ENCODE measurements at regions not wholly inside any gene's neighbourhood (a gene's known extent, or its start where the extent isn't known, plus 50 kb on each side); places are given as distances from the start of the nearest gene placed in this dataset.

GRCh38 chr2:175627405-175627804, 374.7 kb downstream of the LNPK start:
- ChIA-PET POLR2A (no interaction called here), CTCF (interaction anchor here (0.6 kb wide), 1 partner anchor 838 kb away, joined by 3 read pairs; no protein-coding TSS in a partner anchor)
- no peaks in the 10 kb centered on the region for H3K9me3 ChIP-seq
- H3K27me3 ChIP-seq (replicated peaks; ENCODE audit: control insufficient read depth, insufficient read depth, low read length) = no peaks in the 10 kb centered on the region
- DNase-seq = no peak
- no peaks in the 10 kb centered on the region for H3K9me3 Mint-ChIP-seq (ENCODE audit: unreplicated experiment)
- peaks cover 20% of the 10 kb centered on the region for H3K4me1 Mint-ChIP-seq (ENCODE audit: low read depth, unreplicated experiment)
- H3K36me3 ChIP-seq (ENCODE audit: control insufficient read depth, insufficient read depth, low read length) = no peaks in the 10 kb centered on the region
- H3K27me3 Mint-ChIP-seq (ENCODE audit: insufficient read depth, unreplicated experiment) = no peaks in the 10 kb centered on the region
- TF ChIP-seq, protein P1, sequence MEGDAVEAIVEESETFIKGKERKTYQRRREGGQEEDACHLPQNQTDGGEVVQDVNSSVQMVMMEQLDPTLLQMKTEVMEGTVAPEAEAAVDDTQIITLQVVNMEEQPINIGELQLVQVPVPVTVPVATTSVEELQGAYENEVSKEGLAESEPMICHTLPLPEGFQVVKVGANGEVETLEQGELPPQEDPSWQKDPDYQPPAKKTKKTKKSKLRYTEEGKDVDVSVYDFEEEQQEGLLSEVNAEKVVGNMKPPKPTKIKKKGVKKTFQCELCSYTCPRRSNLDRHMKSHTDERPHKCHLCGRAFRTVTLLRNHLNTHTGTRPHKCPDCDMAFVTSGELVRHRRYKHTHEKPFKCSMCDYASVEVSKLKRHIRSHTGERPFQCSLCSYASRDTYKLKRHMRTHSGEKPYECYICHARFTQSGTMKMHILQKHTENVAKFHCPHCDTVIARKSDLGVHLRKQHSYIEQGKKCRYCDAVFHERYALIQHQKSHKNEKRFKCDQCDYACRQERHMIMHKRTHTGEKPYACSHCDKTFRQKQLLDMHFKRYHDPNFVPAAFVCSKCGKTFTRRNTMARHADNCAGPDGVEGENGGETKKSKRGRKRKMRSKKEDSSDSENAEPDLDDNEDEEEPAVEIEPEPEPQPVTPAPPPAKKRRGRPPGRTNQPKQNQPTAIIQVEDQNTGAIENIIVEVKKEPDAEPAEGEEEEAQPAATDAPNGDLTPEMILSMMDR (IDR thresholded peaks at IDR 0.05; ENCODE audit: insufficient read depth in 1 of 2, low read depth in 1 of 2, low read length in 1 of 2, severe bottlenecking in 1 of 2, unreplicated experiment in 1 of 2) = no peak
- H3K4me1 ChIP-seq = peaks cover 15% of the 10 kb centered on the region
- intact Hi-C loops (cut with micrococcal nuclease; ENCODE audit: unreplicated experiment) = no loop called here
- no peaks in the 10 kb centered on the region for H3K36me3 Mint-ChIP-seq (ENCODE audit: insufficient read depth, unreplicated experiment)
- no TSS peak for BruUV-seq (replicated peaks)
- H3K27ac Mint-ChIP-seq (ENCODE audit: unreplicated experiment) = no peak overlapping the region
- H3K4me3 ChIP-seq (ENCODE audit: low read depth, low read length) = no peak overlapping the region
- no peak overlapping the region for H3K4me3 Mint-ChIP-seq (ENCODE audit: unreplicated experiment)

GRCh38 chr2:175626796-175627195, 375.3 kb downstream of the LNPK start:
- H3K4me3 ChIP-seq (ENCODE audit: low read depth, low read length) = no peak overlapping the region
- Mint-ChIP-seq H3K4me3 (ENCODE audit: unreplicated experiment) (no peak overlapping the region), H3K9me3 (ENCODE audit: unreplicated experiment) (no peaks in the 10 kb centered on the region), H3K27me3 (ENCODE audit: insufficient read depth, unreplicated experiment) (no peaks in the 10 kb centered on the region), H3K4me1 (ENCODE audit: low read depth, unreplicated experiment) (peaks cover 20% of the 10 kb centered on the region), H3K36me3 (ENCODE audit: insufficient read depth, unreplicated experiment) (no peaks in the 10 kb centered on the region), H3K27ac (ENCODE audit: unreplicated experiment) (no peak overlapping the region)
- DNase-seq = no peak
- no peaks in the 10 kb centered on the region for H3K27me3 ChIP-seq (replicated peaks; ENCODE audit: control insufficient read depth, insufficient read depth, low read length)
- intact Hi-C loops (cut with micrococcal nuclease; ENCODE audit: unreplicated experiment) = no loop called here
- ChIA-PET POLR2A (no interaction called here), CTCF (no interaction called here)
- TF ChIP-seq, protein P1 (IDR thresholded peaks at IDR 0.05; ENCODE audit: insufficient read depth in 1 of 2, low read depth in 1 of 2, low read length in 1 of 2, severe bottlenecking in 1 of 2, unreplicated experiment in 1 of 2) = no peak
- peaks cover 15% of the 10 kb centered on the region for H3K4me1 ChIP-seq
- H3K9me3 ChIP-seq = no peaks in the 10 kb centered on the region
- BruUV-seq (replicated peaks) = no TSS peak
- H3K36me3 ChIP-seq (ENCODE audit: control insufficient read depth, insufficient read depth, low read length) = no peaks in the 10 kb centered on the region

DNA sequence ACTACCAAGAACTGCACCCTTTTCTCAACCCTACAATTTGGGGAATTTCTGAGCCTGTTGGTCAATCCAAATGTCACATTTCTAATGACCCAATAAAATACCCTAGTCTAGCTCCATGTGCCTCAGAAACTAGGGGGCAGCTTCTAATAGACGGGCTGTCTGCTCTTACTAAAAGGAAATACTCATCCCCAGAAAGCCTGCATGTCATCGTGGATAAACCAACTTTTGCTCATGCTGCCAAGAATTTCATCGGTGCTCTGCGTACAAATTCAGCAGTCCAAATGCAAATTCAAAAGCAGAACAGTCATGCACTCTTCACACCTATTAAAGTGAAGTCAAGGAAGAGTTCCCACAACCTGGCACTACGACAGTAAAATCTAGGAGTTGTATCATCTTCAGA, 377.3 kb downstream of the LNPK start:
- no peak overlapping the region for H3K27ac Mint-ChIP-seq (ENCODE audit: unreplicated experiment)
- no peaks in the 10 kb centered on the region for H3K36me3 Mint-ChIP-seq (ENCODE audit: insufficient read depth, unreplicated experiment)
- peaks cover 21% of the 10 kb centered on the region for H3K4me1 ChIP-seq
- no peaks in the 10 kb centered on the region for H3K27me3 ChIP-seq (replicated peaks; ENCODE audit: control insufficient read depth, insufficient read depth, low read length)
- intact Hi-C loops (cut with micrococcal nuclease; ENCODE audit: unreplicated experiment) = no loop called here
- CTCF ChIA-PET = no interaction called here
- BruUV-seq (replicated peaks) = no TSS peak
- DNase-seq = no peak
- no peaks in the 10 kb centered on the region for H3K9me3 ChIP-seq
- no peaks in the 10 kb centered on the region for H3K27me3 Mint-ChIP-seq (ENCODE audit: insufficient read depth, unreplicated experiment)
- H3K9me3 Mint-ChIP-seq (ENCODE audit: unreplicated experiment) = no peaks in the 10 kb centered on the region
- TF ChIP-seq, protein P1 (IDR thresholded peaks at IDR 0.05; ENCODE audit: insufficient read depth in 1 of 2, low read depth in 1 of 2, low read length in 1 of 2, severe bottlenecking in 1 of 2, unreplicated experiment in 1 of 2) = no peak
- H3K4me3 ChIP-seq (ENCODE audit: low read depth, low read length) = no peak overlapping the region
- H3K36me3 ChIP-seq (ENCODE audit: control insufficient read depth, insufficient read depth, low read length) = no peaks in the 10 kb centered on the region
- peaks cover 23% of the 10 kb centered on the region for H3K4me1 Mint-ChIP-seq (ENCODE audit: low read depth, unreplicated experiment)
- no peak overlapping the region for H3K4me3 Mint-ChIP-seq (ENCODE audit: unreplicated experiment)
- POLR2A ChIA-PET = no interaction called here

All from Caco-2 (cell line).